ENCODE measurements at regions not wholly inside any gene's neighbourhood (a gene's known extent, or its start where the extent isn't known, plus 50 kb on each side); places are given as distances from the start of the nearest gene placed in this dataset.

GRCh38 chr21:28159396-28159795 is 833.3 kb downstream of the LTN1 start:
- WGBS, result 63% methylated on average over 3 of the region's 3 CpGs
- H3K36me3 ChIP-seq, result no peaks in the 10 kb centered on the region
- no peaks in the 10 kb centered on the region for H3K4me1 ChIP-seq

GRCh38 chr21:28156590-28156989 is 836.1 kb downstream of the LTN1 start:
- no peak overlapping the region for H3K4me3 ChIP-seq
- no peaks in the 10 kb centered on the region for H3K9me3 ChIP-seq
- no peaks in the 10 kb centered on the region for H3K4me1 ChIP-seq
- no peak overlapping the region for H3K27ac ChIP-seq
- no peaks in the 10 kb centered on the region for H3K27me3 ChIP-seq
- WGBS, result 84% methylated on average over 6 of the region's 6 CpGs
- no peaks in the 10 kb centered on the region for H3K36me3 ChIP-seq
- DNase-seq (ENCODE audit: low spot score in 2 of 2), result no peak
- TF ChIP-seq POLR2AphosphoS5 (IDR thresholded peaks at IDR 0.05) (no peak), POLR2A (IDR thresholded peaks at IDR 0.05) (no peak), EP300 (IDR thresholded peaks at IDR 0.05) (no peak), CTCF (IDR thresholded peaks at IDR 0.05) (no peak)

More at GRCh38 chr21:28159396-28159795, 833.3 kb downstream of the LTN1 start:
- Histone ChIP-seq H3K27ac (no peak overlapping the region), H3K9me3 (no peaks in the 10 kb centered on the region), H3K4me3 (no peak overlapping the region), H3K27me3 (no peaks in the 10 kb centered on the region)
- DNase-seq (ENCODE audit: low spot score in 2 of 2), result no peak
- TF ChIP-seq CTCF (IDR thresholded peaks at IDR 0.05), result no peak

- H3K9me3 ChIP-seq, result no peaks in the 10 kb centered on the region
- H3K27ac ChIP-seq, result no peak overlapping the region
- WGBS, result 68% methylated on average over 4 of the region's 4 CpGs
- TF ChIP-seq CTCF (IDR thresholded peaks at IDR 0.05) (no peak), POLR2A (IDR thresholded peaks at IDR 0.05) (no peak), EP300 (IDR thresholded peaks at IDR 0.05) (no peak), POLR2AphosphoS5 (IDR thresholded peaks at IDR 0.05) (no peak)
- DNase-seq (ENCODE audit: low spot score in 2 of 2), result no peak
- H3K36me3 ChIP-seq, result no peaks in the 10 kb centered on the region
- no peak overlapping the region for H3K4me3 ChIP-seq
- no peaks in the 10 kb centered on the region for H3K4me1 ChIP-seq
- no peaks in the 10 kb centered on the region for H3K27me3 ChIP-seq
These were observed 838.6 kb downstream of the LTN1 start for GRCh38 chr21:28154121-28154520.

- H3K4me3 ChIP-seq, result no peak overlapping the region
- DNase-seq (ENCODE audit: low spot score in 2 of 2), result no peak
- H3K27me3 ChIP-seq, result no peaks in the 10 kb centered on the region
- 57% methylated on average over 1 of the region's 1 CpG for WGBS
- H3K27ac ChIP-seq, result no peak overlapping the region
- peaks cover 3% of the 10 kb centered on the region for H3K4me1 ChIP-seq
- TF ChIP-seq EP300 (IDR thresholded peaks at IDR 0.05), result no peak
- TF ChIP-seq POLR2A (IDR thresholded peaks at IDR 0.05), result no peak
- TF ChIP-seq POLR2AphosphoS5 (IDR thresholded peaks at IDR 0.05), result no peak
- no peak for TF ChIP-seq CTCF (IDR thresholded peaks at IDR 0.05)
- no peaks in the 10 kb centered on the region for H3K36me3 ChIP-seq
- H3K9me3 ChIP-seq, result no peaks in the 10 kb centered on the region
These were observed 839.9 kb downstream of the LTN1 start for GRCh38 chr21:28152732-28153131.

GRCh38 chr21:28151758-28152157 is 840.9 kb downstream of the LTN1 start:
- Histone ChIP-seq H3K9me3 (no peaks in the 10 kb centered on the region), H3K27ac (no peak overlapping the region), H3K36me3 (no peaks in the 10 kb centered on the region), H3K4me3 (no peak overlapping the region), H3K27me3 (no peaks in the 10 kb centered on the region), H3K4me1 (peaks cover 3% of the 10 kb centered on the region)
- DNase-seq (ENCODE audit: low spot score in 2 of 2), result no peak
- 87% methylated on average over 2 of the region's 2 CpGs for WGBS
- TF ChIP-seq EP300 (IDR thresholded peaks at IDR 0.05) (no peak), POLR2A (IDR thresholded peaks at IDR 0.05) (no peak), CTCF (IDR thresholded peaks at IDR 0.05) (no peak), POLR2AphosphoS5 (IDR thresholded peaks at IDR 0.05) (no peak)

All from suprapubic skin (tissue), 4 donors.